ENCODE measurements at regions not wholly inside any gene's neighbourhood (a gene's known extent, or its start where the extent isn't known, plus 50 kb on each side); places are given as distances from the start of the nearest gene placed in this dataset.

GRCh38 chr1:239061770-239062169, 324.6 kb upstream of the CHRM3 start:
- no peak for DNase-seq (ENCODE audit: low spot score in 2 of 2, unreplicated experiment in 2 of 2)
- TF ChIP-seq CTCF (IDR thresholded peaks at IDR 0.05; ENCODE audit: unreplicated experiment) = no peak
- H3K4me1 Mint-ChIP-seq = no peaks in the 10 kb centered on the region
- H3K27ac Mint-ChIP-seq = no peak overlapping the region
- H3K36me3 Mint-ChIP-seq = no peaks in the 10 kb centered on the region
- H3K4me3 Mint-ChIP-seq = no peak overlapping the region
- H3K27me3 Mint-ChIP-seq (ENCODE audit: low read depth) = peaks cover 8% of the 10 kb centered on the region
- H3K9me3 Mint-ChIP-seq = no peaks in the 10 kb centered on the region

GRCh38 chr1:239058190-239058589, 328.2 kb upstream of the CHRM3 start:
- Mint-ChIP-seq H3K4me3 (no peak overlapping the region), H3K27me3 (ENCODE audit: low read depth) (peaks cover 8% of the 10 kb centered on the region), H3K4me1 (peaks cover 5% of the 10 kb centered on the region), H3K9me3 (peaks cover 18% of the 10 kb centered on the region), H3K27ac (no peak overlapping the region), H3K36me3 (no peaks in the 10 kb centered on the region)
- no peak for TF ChIP-seq CTCF (IDR thresholded peaks at IDR 0.05; ENCODE audit: unreplicated experiment)
- no peak for DNase-seq (ENCODE audit: low spot score in 2 of 2, unreplicated experiment in 2 of 2)

- Mint-ChIP-seq H3K4me1 (peaks cover 6% of the 10 kb centered on the region), H3K27ac (no peak overlapping the region), H3K27me3 (ENCODE audit: low read depth) (peaks cover 8% of the 10 kb centered on the region), H3K4me3 (no peak overlapping the region), H3K9me3 (peaks cover 18% of the 10 kb centered on the region), H3K36me3 (no peaks in the 10 kb centered on the region)
- no peak for DNase-seq (ENCODE audit: low spot score in 2 of 2, unreplicated experiment in 2 of 2)
- no peak for TF ChIP-seq CTCF (IDR thresholded peaks at IDR 0.05; ENCODE audit: unreplicated experiment)
These were observed 329.4 kb upstream of the CHRM3 start for GRCh38 chr1:239056940-239057339.

- Mint-ChIP-seq H3K27me3 (ENCODE audit: low read depth) (peaks cover 4% of the 10 kb centered on the region), H3K9me3 (peaks cover 21% of the 10 kb centered on the region), H3K36me3 (no peaks in the 10 kb centered on the region), H3K4me3 (no peak overlapping the region), H3K27ac (no peak overlapping the region), H3K4me1 (peaks cover 14% of the 10 kb centered on the region)
- TF ChIP-seq CTCF (IDR thresholded peaks at IDR 0.05; ENCODE audit: unreplicated experiment) = no peak
- DNase-seq (ENCODE audit: low spot score in 2 of 2, unreplicated experiment in 2 of 2) = no peak
These were observed 333.1 kb upstream of the CHRM3 start for GRCh38 chr1:239053279-239053678.

- DNase-seq (ENCODE audit: low spot score in 2 of 2, unreplicated experiment in 2 of 2) = no peak
- Mint-ChIP-seq H3K4me3 (no peak overlapping the region), H3K36me3 (no peaks in the 10 kb centered on the region), H3K27ac (no peak overlapping the region), H3K9me3 (peaks cover 7% of the 10 kb centered on the region), H3K27me3 (ENCODE audit: low read depth) (no peaks in the 10 kb centered on the region), H3K4me1 (peaks cover 14% of the 10 kb centered on the region)
- TF ChIP-seq CTCF (IDR thresholded peaks at IDR 0.05; ENCODE audit: unreplicated experiment) = no peak
These were observed 336.8 kb upstream of the CHRM3 start for GRCh38 chr1:239049571-239049970.

GRCh38 chr1:239044829-239045228, 341.5 kb upstream of the CHRM3 start:
- H3K27me3 Mint-ChIP-seq (ENCODE audit: low read depth) = peaks cover 9% of the 10 kb centered on the region
- no peak for DNase-seq (ENCODE audit: low spot score in 2 of 2, unreplicated experiment in 2 of 2)
- no peak overlapping the region for H3K27ac Mint-ChIP-seq
- H3K9me3 Mint-ChIP-seq = peaks cover 3% of the 10 kb centered on the region
- no peak for TF ChIP-seq CTCF (IDR thresholded peaks at IDR 0.05; ENCODE audit: unreplicated experiment)
- H3K4me1 Mint-ChIP-seq = peaks cover 8% of the 10 kb centered on the region
- H3K36me3 Mint-ChIP-seq = no peaks in the 10 kb centered on the region
- no peak overlapping the region for H3K4me3 Mint-ChIP-seq

Measured in mesothelial cell of epicardium (in vitro differentiated cells).